GM18861 (cell line): ENCODE measurements at regions not wholly inside any gene's neighbourhood (a gene's known extent, or its start where the extent isn't known, plus 50 kb on each side); places are given as distances from the start of the nearest gene placed in this dataset.
"Not testable (repeated sequence)": the region's sequence is repeated elsewhere in the genome, so short reads cannot be mapped to it uniquely, and the experiment has no call there.

Experiments used
- ATAC-seq: cut with Tn5 transposase; IDR thresholded peaks from one replicate; pipeline ENCODE4 v1.9.1; 2021; ENCODE audit not compliant: unreplicated experiment

- ATAC-seq: no peak
These were observed 502.3 kb upstream of the IMPG1 start for GRCh38 chr6:76574746-76575145.

GRCh38 chr6:76565932-76566331 lies 493.5 kb upstream of the IMPG1 start:
- ATAC-seq: no peak

- not testable (repeated sequence) for ATAC-seq
These were observed 489.9 kb upstream of the IMPG1 start for GRCh38 chr6:76562371-76562770.

- not testable (repeated sequence) for ATAC-seq
These were observed 488.6 kb upstream of the IMPG1 start for GRCh38 chr6:76560851-76561755.

- no peak for ATAC-seq
These were observed 480.8 kb upstream of the IMPG1 start for GRCh38 chr6:76553256-76553655.

GRCh38 chr6:76552268-76552667 lies 479.8 kb upstream of the IMPG1 start:
- ATAC-seq: no peak

- ATAC-seq: no peak
These were observed 461.2 kb upstream of the IMPG1 start for GRCh38 chr6:76533661-76534060.

DNA sequence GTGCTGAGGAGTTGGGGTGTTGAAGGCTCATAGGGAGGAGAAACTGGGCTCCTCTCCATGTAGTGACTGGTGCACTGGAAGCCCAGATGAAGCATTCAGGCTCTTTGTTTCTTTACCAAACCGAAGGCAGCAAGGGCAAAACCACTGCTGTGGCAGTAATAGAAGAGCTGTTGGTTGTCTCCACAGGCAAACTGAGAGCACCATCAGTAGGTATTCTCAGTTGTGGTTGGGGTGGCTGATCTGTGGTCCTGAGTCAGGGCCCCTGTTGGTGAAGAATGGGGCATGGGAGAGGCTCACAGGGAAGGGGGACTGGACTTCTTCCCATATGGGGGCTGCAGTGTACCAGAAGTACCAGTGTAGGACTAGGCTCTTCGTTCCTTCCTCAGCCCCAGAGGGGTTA lies 460.2 kb upstream of the IMPG1 start:
- no peak for ATAC-seq

DNA sequence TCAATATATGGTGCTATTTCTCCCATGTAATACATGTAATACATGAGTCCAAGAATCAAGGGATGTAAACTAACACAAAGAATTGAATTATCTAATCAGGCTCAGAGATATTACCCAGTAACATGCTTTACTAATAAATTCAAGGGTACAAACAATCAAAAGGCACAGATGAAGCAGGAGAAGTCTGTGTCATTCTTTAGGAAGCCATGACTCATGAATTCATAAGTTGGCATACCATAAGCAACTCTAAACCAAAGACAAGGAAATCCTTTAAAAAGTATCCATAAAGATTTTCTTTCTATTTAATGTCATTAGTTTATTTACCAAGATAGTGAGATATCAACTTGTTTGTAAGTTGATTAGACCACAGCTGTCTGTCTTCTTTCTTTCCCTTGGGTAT lies 446.0 kb upstream of the IMPG1 start:
- ATAC-seq: no peak

- ATAC-seq: no peak
These were observed 444.5 kb upstream of the IMPG1 start for GRCh38 chr6:76516924-76517323.

DNA sequence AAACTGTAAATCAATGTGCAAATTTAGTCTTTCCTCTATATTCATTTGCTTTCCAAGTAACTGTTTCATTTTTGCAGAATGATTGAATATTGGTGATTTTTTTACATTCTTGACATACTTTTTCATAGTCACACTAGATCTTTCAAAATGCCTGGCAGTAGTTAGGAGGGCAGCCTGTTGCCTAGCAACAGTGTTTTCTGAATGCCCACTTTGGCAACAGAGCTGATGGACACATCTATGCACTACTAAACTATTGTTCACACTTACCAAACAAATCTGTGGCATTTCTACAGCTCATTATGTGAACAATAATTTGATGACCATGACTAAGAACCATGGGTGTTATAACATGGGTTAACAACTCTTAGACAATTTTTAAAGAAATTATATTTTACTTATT lies 438.0 kb upstream of the IMPG1 start:
- ATAC-seq: no peak

DNA sequence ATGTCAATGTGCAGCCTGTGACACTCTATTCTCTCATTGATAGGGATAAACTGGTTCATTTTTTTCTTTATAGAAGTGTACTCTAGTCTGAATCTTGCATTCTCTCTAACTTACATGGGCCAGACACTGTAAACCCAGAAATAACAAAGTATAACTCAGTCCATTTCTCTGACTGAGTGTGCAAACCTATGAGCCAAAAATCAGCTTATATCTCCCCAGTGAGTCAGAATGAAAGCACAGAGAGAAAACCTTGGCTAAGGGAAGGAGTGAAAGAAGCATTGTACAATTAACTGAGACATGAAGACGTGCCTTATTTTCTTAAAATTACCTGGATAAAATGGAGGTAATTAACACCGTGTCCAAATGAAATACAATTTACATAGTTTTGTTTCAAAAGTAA lies 436.9 kb upstream of the IMPG1 start:
- no peak for ATAC-seq

DNA sequence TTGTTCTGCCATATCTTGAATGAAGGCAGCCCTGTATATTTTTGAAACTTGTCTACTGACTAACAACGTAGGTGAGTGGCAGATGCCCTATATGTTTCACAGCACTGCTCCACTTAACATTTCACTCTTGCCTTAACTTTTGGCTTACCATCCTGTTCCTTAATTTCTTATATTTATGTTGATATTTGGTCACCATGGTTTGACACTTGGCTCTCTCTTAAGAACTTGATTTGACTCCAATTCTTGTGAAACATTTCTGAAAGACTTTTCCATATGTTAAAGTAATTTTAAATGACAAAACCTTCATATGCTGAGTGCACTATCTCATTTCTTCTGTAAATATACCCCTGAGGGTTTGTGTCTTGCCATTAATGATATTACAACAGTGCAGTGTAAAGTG lies 434.3 kb upstream of the IMPG1 start:
- no peak for ATAC-seq

- no peak for ATAC-seq
These were observed 423.4 kb upstream of the IMPG1 start for GRCh38 chr6:76495909-76496308.

DNA sequence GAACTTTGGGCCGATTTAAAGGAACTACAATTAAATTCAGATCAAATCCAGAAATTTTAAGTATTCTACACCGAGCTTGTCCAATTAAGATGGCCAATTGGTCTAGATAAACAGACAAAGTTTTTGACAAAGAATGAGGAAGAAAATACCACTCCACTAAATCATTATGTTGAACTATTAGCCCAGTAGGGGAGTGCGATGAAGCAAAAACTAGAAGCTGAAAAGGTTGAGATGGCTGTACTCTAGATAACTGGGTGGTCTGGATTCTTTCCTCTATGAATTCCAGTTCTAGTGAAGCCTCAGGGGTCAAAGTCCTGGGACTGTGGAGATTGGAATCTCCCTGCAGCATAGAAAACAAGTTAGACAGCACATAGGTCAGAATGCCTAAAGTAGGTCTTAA lies 418.9 kb upstream of the IMPG1 start:
- not testable (repeated sequence) for ATAC-seq

- no peak for ATAC-seq
These were observed 418.0 kb upstream of the IMPG1 start for GRCh38 chr6:76490456-76490855.

- ATAC-seq: no peak
These were observed 408.6 kb upstream of the IMPG1 start for GRCh38 chr6:76481101-76481500.

- no peak for ATAC-seq
These were observed 400.4 kb upstream of the IMPG1 start for GRCh38 chr6:76472858-76473257.

DNA sequence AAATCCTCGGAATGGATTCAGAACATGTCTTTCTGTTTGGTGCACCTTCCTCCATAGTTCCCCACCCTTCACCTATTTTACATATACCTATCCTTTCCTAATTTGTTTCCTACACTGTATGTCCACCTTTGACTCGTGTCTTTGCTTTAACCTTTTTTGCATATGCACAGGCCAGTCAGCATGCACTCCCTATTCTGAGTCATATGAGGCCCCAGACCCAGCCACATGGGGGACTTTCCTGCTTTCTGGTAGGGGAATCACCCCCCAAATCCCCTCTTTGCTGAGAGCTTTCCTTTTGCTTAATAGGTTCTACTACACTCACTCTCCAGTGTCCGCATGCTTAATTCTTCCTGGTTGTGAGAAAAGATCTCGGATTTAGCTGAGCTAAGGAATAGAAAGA lies 393.8 kb upstream of the IMPG1 start:
- ATAC-seq: no peak

DNA sequence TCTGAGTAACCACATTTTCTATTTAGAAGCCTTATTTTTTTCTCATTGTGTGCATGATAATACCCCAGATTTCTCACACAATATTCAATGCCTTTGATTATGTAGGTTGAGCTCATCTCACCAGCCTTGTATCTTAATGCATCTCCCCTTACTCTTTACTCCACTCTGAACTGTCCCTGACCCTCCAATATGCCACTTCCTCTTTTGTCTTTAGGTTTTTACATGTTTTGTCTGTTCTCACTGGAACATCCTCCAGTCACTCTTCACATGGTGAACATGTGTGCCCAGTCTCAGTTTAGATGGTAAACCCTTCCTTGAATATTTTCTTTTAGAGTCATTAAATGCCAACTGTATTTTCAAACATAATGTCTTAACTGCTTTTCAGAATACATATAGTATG lies 392.9 kb upstream of the IMPG1 start:
- no peak for ATAC-seq

DNA sequence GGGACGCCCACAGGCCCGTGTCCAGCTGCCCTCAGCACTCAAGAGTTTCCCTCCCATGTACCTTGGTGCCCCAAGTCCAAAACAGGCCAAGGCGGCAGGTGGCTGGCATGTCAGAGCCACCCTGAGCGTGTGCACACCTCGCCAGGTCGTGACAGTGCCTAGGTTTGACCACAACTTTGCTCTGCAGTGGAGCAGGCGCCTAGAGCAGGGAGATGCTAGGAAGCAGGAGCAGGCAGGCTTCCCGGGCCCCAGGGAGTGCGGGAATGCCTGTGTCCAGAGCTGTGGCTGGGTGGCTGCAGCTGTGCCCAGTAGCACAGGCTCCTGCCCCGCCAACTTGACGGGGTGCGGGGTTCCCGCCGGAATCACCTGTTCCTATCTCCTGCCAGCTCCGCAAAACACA lies 380.8 kb upstream of the IMPG1 start:
- ATAC-seq: no peak

DNA sequence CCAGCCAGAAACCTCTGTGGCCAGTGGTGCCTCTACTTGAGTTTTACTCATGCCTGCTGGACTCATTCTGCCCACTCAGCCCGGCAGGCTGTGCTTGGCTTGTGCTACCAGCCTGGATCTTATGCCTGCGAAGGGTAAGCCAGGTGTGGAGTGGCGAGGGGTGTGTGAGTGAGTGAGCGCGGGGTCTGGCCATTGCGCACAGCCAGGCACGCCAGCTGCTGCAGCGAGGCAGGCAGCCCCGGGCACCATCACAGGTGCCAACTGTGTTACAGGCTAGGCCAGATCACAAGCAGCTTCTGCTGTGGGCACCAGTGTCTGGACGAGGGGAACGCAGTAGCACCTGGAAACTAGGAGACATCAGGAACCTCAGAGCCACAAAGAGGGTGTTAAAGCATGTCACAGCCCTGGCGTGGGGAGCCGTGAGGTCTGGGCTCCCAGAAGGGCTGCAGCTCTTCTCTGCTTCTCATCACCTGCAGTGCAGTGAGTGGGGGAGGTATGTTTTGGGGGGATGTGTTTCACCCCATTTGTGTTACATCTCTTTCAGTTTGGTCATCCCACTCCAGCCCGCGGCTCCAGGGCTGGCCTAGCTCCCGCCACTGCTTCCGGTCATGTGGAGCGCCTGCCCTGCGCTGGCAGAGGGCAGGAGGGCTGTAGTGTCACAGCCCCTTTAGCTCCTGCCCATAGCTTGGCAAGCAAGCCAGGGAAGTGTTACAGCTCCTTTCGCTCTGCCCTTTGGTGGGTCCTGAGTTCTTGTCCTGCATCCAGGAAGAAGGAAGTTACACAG lies 379.7 kb upstream of the IMPG1 start:
- no peak for ATAC-seq
